ENCODE measurements at regions not wholly inside any gene's neighbourhood (a gene's known extent, or its start where the extent isn't known, plus 50 kb on each side); places are given as distances from the start of the nearest gene placed in this dataset.

DNA sequence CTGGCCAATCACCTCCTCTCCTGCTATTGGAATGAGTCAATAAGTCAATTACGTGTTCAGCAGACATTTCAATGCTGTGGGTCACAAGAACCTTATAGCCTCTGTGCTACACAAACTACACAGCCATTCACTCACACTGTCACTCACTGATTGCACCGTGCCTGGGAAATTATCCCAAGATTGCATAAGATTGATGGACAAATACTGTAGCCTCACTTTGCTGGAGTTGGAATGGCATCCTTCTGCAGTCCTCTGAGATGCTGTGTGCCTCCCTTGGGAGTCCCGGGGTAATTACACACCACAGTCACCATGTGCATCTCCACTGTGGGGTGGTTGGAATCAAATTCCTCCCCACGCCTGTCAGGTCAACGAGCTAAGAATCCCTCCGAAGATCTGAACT lies 358.7 kb upstream of the MGMT start:
- TF ChIP-seq EZH2 (IDR thresholded peaks at IDR 0.05) (no peak), EZH2phosphoT487 (IDR thresholded peaks at IDR 0.05) (no peak)
- TF ChIP-seq, protein P1, sequence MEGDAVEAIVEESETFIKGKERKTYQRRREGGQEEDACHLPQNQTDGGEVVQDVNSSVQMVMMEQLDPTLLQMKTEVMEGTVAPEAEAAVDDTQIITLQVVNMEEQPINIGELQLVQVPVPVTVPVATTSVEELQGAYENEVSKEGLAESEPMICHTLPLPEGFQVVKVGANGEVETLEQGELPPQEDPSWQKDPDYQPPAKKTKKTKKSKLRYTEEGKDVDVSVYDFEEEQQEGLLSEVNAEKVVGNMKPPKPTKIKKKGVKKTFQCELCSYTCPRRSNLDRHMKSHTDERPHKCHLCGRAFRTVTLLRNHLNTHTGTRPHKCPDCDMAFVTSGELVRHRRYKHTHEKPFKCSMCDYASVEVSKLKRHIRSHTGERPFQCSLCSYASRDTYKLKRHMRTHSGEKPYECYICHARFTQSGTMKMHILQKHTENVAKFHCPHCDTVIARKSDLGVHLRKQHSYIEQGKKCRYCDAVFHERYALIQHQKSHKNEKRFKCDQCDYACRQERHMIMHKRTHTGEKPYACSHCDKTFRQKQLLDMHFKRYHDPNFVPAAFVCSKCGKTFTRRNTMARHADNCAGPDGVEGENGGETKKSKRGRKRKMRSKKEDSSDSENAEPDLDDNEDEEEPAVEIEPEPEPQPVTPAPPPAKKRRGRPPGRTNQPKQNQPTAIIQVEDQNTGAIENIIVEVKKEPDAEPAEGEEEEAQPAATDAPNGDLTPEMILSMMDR (IDR thresholded peaks at IDR 0.05), result no peak
